KMS-11 (cell line): ENCODE measurements at regions not wholly inside any gene's neighbourhood (a gene's known extent, or its start where the extent isn't known, plus 50 kb on each side); places are given as distances from the start of the nearest gene placed in this dataset.

ENCODE experiments used
- H2AFZ ChIP-seq: fragments of 200-600 bp; sonication (generic); 2 replicates; pipeline ENCODE4 v1.6.1; 2016; ENCODE audit warnings: antibody characterized with exemption, mixed run types, low read depth
- H3K27ac ChIP-seq: fragments of 200-600 bp; sonication (generic); 2 replicates; pipeline ENCODE4 v1.6.1; 2016; ENCODE audit warnings: mild to moderate bottlenecking, mixed run types
- H3K27me3 ChIP-seq: fragments of 200-600 bp; sonication (generic); 2 replicates; pipeline ENCODE4 v1.6.1; 2017; ENCODE audit warnings: mild to moderate bottlenecking, low read depth, mixed run types, moderate library complexity; ENCODE audit not compliant: insufficient read depth
- H3K36me3 ChIP-seq: fragments of 200-600 bp; sonication (generic); 2 replicates; pipeline ENCODE4 v1.6.1; 2017; ENCODE audit warnings: mild to moderate bottlenecking, mixed run types; ENCODE audit not compliant: insufficient read depth
- H3K4me1 ChIP-seq: fragments of 200-600 bp; sonication (generic); 2 replicates; pipeline ENCODE4 v1.6.1; 2016; ENCODE audit warnings: mild to moderate bottlenecking, low read depth, mixed run types; ENCODE audit not compliant: poor library complexity, severe bottlenecking
- H3K4me2 ChIP-seq: fragments of 200-600 bp; sonication (generic); 2 replicates; pipeline ENCODE4 v1.7.0; 2016; ENCODE audit warnings: mild to moderate bottlenecking, mixed run types
- H3K4me3 ChIP-seq: fragments of 200-600 bp; sonication (generic); IDR thresholded peaks from 2 replicates; pipeline ENCODE4 v1.6.1; 2017; ENCODE audit warnings: low read depth, low read length, mixed read lengths; ENCODE audit not compliant: insufficient read depth
- H3K79me2 ChIP-seq: fragments of 200-600 bp; sonication (generic); 2 replicates; pipeline ENCODE4 v1.6.1; 2016; ENCODE audit warnings: low read depth, mixed run types; ENCODE audit not compliant: insufficient read depth
- H3K9ac ChIP-seq: fragments of 200-600 bp; sonication (generic); 2 replicates; pipeline ENCODE4 v1.6.1; 2016; ENCODE audit warnings: mild to moderate bottlenecking, mixed run types
- H4K20me1 ChIP-seq: fragments of 200-600 bp; sonication (generic); 2 replicates; pipeline ENCODE4 v1.6.1; 2016; ENCODE audit warnings: mild to moderate bottlenecking, mixed run types; ENCODE audit not compliant: insufficient read depth
- TF ChIP-seq, protein P1 (sequence below): fragments of 200-600 bp; sonication (generic); conservative IDR thresholded peaks from 2 replicates; pipeline ENCODE4 v1.6.1; 2017; ENCODE audit warnings: low read depth, mild to moderate bottlenecking, antibody characterized with exemption, low read length, moderate library complexity, mixed read lengths

DNA sequence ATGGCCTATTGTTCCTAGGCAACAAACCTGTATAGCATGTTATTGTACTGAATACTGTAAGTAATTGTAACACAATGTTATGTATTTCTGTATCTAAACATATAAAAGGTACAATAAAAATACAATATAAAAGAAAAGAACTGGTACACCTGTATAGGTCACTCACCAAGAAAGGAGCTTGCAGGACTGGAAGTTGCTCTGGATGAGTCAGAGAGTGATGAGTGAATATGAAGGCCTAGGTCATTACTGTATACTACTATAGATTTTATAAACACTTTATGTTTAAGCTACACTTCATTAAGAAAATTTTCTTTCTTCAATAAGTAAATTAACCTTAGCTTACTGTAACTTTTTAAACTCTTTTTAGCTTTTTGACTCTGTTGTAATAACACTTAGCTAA, 559.9 kb downstream of the PLPP3 start:
- H3K27me3 ChIP-seq = no peaks in the 10 kb centered on the region
- no peak overlapping the region for H2AFZ ChIP-seq
- no peaks in the 10 kb centered on the region for H4K20me1 ChIP-seq
- no peak overlapping the region for H3K9ac ChIP-seq
- H3K27ac ChIP-seq = no peak overlapping the region
- no peaks in the 10 kb centered on the region for H3K79me2 ChIP-seq
- TF ChIP-seq, protein P1, sequence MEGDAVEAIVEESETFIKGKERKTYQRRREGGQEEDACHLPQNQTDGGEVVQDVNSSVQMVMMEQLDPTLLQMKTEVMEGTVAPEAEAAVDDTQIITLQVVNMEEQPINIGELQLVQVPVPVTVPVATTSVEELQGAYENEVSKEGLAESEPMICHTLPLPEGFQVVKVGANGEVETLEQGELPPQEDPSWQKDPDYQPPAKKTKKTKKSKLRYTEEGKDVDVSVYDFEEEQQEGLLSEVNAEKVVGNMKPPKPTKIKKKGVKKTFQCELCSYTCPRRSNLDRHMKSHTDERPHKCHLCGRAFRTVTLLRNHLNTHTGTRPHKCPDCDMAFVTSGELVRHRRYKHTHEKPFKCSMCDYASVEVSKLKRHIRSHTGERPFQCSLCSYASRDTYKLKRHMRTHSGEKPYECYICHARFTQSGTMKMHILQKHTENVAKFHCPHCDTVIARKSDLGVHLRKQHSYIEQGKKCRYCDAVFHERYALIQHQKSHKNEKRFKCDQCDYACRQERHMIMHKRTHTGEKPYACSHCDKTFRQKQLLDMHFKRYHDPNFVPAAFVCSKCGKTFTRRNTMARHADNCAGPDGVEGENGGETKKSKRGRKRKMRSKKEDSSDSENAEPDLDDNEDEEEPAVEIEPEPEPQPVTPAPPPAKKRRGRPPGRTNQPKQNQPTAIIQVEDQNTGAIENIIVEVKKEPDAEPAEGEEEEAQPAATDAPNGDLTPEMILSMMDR = no peak
- H3K4me1 ChIP-seq = no peaks in the 10 kb centered on the region
- no peaks in the 10 kb centered on the region for H3K36me3 ChIP-seq
- no peak overlapping the region for H3K4me3 ChIP-seq
- no peak overlapping the region for H3K4me2 ChIP-seq

GRCh38 chr1:56017336-56017735, 562.0 kb downstream of the PLPP3 start:
- H3K36me3 ChIP-seq = no peaks in the 10 kb centered on the region
- no peak overlapping the region for H3K4me3 ChIP-seq
- no peak overlapping the region for H3K4me2 ChIP-seq
- TF ChIP-seq, protein P1 = no peak
- H3K79me2 ChIP-seq = no peaks in the 10 kb centered on the region
- no peak overlapping the region for H3K9ac ChIP-seq
- no peaks in the 10 kb centered on the region for H3K4me1 ChIP-seq
- H3K27ac ChIP-seq = no peak overlapping the region
- no peak overlapping the region for H2AFZ ChIP-seq
- H4K20me1 ChIP-seq = no peaks in the 10 kb centered on the region
- H3K27me3 ChIP-seq = no peaks in the 10 kb centered on the region

GRCh38 chr1:56003846-56004245, 575.5 kb downstream of the PLPP3 start:
- Histone ChIP-seq H3K27me3 (no peaks in the 10 kb centered on the region), H3K27ac (no peak overlapping the region), H3K9ac (no peak overlapping the region), H3K4me1 (no peaks in the 10 kb centered on the region), H3K4me3 (no peak overlapping the region), H4K20me1 (no peaks in the 10 kb centered on the region), H2AFZ (no peak overlapping the region), H3K4me2 (no peak overlapping the region), H3K79me2 (no peaks in the 10 kb centered on the region), H3K36me3 (no peaks in the 10 kb centered on the region)
- TF ChIP-seq, protein P1 = no peak

- H3K79me2 ChIP-seq = no peaks in the 10 kb centered on the region
- no peak overlapping the region for H3K4me3 ChIP-seq
- no peaks in the 10 kb centered on the region for H4K20me1 ChIP-seq
- no peak overlapping the region for H3K9ac ChIP-seq
- no peak overlapping the region for H3K4me2 ChIP-seq
- no peaks in the 10 kb centered on the region for H3K36me3 ChIP-seq
- H3K27me3 ChIP-seq = no peaks in the 10 kb centered on the region
- no peak overlapping the region for H3K27ac ChIP-seq
- H2AFZ ChIP-seq = no peak overlapping the region
- TF ChIP-seq, protein P1 = no peak
- no peaks in the 10 kb centered on the region for H3K4me1 ChIP-seq
Measured at GRCh38 chr1:56002231-56002630, 577.1 kb downstream of the PLPP3 start.
